Activated CD4-positive, alpha-beta T cell treated with anti-CD3 and anti-CD28 coated beads, Interleukin-2, amount 50 U/mL, for 24 hours (primary cell): ENCODE measurements at regions not wholly inside any gene's neighbourhood (a gene's known extent, or its start where the extent isn't known, plus 50 kb on each side); places are given as distances from the start of the nearest gene placed in this dataset.

Experiments
- DNase-seq, 2 donors: peaks; one replicate each; pipeline ENCODE4 v3.0.0-alpha.2; 2020; ENCODE audit warnings: low read depth in 1 of 2, low spot score in 1 of 2

GRCh38 chr3:67286586-67286985 is 288.5 kb downstream of the KBTBD8 start:
- DNase-seq = no peak

DNA sequence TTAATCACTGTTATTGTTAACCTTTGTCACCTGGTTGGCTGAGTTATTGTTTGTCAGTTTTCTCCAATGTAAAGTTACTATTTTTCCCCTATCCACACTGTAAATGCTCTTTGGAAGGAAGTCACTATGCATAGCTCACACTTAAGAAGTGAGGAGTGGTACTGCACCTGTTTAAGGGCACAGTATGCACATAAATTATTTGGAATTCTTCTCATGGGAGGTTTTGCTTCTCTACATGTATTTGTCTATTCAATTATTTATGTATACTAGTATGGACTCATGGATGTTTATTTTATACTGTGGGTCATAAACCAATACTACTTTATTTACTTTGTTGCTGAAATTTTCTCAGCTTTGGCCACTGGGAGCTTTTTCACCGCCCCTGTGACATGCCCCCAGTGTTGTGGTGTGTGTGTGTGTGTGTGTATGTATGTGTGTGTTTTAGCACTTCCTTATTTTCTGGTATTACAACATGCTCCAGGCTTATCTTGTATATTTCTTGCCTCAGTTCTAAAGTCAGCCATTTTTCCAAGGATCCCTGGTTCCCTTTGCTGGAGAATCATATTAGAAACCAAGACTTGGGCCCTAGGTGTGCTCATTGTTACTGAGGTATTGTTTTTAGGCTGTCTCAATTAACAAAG is 290.5 kb downstream of the KBTBD8 start:
- no peak for DNase-seq

DNA sequence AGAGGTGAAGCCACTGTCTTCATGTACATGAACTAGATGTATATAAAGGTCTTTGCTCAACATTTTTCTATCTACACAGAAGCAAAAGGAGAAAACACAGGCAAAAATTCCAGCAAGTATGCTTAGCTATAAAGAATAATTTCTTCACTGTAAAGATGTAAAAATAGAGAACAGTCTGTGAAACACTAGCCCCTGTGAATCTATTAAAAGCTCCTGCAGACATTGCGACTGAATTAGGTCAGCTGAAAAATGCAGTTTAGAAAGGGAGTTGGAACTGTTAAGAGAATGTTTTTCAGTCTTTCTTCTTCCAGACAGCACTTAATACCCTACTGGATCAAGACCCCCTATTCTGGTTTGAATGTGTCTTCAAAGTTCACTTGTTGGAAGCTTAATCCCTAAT is 291.5 kb downstream of the KBTBD8 start:
- no peak for DNase-seq

DNA sequence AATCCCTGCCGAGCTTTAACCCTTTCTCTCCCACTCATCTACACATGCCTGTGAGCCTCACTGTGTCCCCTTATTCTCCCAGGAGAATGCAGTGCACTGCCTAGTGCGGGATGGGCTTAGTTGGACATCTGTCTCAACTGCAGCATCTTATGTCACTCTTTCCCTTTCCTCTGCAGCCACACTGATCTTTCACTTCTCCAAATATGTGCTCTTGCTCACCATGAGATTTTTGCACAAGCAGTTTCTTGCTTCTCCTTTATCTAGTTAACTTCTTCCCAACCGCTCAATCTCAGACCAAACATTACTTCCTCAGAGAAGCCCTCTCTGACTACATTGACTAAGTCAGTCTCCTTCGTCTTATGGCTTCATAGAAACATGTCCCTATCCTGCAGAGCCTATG is 292.3 kb downstream of the KBTBD8 start:
- no peak for DNase-seq

GRCh38 chr3:67291287-67292252 is 293.5 kb downstream of the KBTBD8 start:
- no peak for DNase-seq

- no peak for DNase-seq
Measured at GRCh38 chr3:67292356-67293121, 294.4 kb downstream of the KBTBD8 start.

DNA sequence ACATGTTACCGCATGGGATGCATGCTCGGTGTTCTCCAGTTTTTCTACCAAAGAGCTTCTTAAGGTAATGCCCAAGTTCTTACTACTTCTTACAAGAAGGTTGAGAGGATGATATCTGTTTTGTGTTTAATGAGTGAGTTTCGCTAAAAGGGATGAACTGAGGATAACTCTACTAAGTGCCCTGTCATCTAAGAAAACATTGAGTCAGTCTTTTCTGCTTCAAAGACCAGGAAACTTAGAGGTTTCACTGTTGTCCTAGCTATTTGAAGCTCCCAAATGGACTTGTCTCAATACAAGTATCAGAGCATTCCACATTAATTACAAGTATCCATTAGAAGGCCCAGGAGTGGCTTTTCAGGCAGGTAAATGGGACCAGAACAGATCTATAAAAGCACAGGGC is 296.2 kb downstream of the KBTBD8 start:
- no peak for DNase-seq

DNA sequence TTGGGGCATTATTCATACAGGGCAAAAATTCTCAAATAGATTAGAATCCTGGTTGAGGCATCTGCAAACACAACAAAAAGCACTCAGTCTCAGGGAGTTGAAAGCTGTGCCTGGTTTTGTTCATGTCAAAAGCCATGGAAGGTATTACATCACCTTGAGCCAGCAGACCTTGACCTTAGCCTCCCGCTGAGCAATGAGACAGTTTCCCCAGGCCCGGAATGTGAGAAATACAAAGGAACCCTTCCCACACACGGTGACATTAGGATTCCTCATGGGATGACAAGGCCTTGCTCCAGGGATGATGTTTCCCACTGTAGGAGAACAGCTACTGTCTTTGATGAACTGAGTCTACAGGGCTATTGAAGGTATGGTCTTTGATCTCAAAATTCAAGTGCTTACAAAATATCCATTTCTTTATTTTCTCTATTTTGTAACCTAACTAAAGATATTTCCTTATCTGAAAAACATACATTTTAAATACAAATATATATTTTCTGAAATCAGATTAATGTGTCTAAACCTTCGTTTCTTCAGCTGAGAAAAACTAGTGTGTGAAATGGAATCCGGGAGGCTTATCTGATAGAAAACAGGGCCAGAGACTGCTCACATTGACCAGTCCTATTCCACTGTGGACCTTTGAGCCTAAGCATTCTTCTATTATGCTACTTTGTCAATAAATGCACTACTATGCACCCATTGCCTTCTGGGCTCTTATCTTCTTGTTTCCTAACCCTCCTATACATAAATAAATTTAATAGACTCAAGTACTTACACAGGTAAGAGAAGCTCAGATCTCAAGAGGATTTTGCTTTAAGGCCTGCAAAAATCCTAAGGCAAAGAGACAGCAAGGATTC is 298.2 kb downstream of the KBTBD8 start:
- no peak for DNase-seq

- DNase-seq = no peak
Measured at GRCh38 chr3:67297715-67298475, 299.8 kb downstream of the KBTBD8 start.

DNA sequence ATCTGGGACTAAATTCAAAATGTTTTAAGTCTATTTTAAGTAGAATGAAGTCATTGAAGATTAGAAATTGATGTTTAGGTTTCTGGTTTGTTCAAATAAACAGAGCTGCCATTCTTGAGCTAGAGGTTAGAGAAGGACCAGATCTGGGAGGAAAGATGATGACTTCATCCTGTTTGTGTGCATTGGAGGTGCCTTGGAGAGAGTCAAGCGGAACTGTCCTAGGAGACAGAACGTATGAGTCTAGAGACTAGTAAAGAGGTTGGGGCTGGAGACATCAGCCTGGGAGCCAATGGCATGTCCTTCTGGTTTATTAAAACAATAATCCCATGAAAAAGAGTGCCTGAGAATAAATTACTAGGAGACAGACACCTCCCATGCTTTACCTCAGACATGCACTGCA is 303.4 kb downstream of the KBTBD8 start:
- no peak for DNase-seq

DNA sequence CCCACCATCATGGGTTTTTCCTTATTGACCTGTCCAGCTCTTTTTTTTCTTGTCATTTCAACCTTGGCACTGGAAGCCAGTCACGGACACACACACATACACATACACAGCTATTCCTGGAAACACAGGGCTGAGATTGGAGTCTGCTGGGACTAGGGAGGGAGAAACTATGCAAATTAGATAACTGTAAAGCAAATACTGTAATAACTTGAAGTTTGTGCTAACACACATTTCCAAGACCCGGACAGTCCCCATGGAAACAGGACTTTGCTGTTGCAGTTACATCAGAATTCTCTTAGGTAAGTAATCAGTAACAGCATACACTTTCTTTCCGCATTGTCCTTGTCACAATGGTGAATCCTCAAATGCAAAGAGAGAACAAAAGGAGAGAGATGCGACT is 304.4 kb downstream of the KBTBD8 start:
- DNase-seq = no peak

DNA sequence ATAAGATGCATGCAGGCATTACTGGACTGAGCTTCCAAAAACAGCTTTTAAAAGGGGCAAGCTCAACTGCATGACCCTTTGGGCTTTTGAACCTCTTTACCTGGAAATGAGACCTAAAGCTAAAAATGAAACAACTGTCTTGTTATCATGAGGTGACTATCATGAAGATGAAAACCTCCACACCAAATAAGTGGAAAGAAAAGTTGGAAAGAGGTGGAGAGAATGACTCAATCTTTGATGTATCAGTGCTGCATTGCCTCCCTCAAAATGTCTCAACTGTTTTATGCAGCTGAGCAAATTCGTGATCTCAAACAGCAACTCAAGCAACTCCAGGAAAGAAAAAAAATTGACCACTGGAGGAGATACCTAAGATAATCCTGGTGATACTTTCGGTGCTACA is 307.1 kb downstream of the KBTBD8 start:
- no peak for DNase-seq

- no peak for DNase-seq
Measured at GRCh38 chr3:67305922-67306321, 307.8 kb downstream of the KBTBD8 start.

DNA sequence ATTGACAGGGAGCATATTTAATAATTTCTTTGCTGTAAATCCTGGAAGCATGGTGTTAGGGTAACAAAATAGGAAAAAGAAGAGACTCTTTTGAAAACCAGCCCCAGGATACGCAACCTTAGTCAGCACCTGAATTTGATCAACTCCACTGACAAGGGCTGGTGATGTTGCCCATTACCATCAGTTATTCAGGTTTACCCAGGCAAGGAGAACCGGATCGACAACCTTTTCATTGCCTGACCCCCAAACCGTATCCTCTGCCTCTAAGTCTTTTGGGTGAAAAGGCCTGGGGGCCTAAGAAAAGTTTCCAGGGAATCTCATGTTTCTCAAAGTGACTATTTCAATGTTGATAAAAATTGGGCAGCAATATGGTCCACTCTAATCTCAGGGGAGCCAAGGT is 313.3 kb downstream of the KBTBD8 start:
- DNase-seq = no peak

GRCh38 chr3:67312155-67312554 is 314.0 kb downstream of the KBTBD8 start:
- DNase-seq = no peak

- DNase-seq = no peak
Measured at GRCh38 chr3:67318162-67318561, 320.1 kb downstream of the KBTBD8 start.

DNA sequence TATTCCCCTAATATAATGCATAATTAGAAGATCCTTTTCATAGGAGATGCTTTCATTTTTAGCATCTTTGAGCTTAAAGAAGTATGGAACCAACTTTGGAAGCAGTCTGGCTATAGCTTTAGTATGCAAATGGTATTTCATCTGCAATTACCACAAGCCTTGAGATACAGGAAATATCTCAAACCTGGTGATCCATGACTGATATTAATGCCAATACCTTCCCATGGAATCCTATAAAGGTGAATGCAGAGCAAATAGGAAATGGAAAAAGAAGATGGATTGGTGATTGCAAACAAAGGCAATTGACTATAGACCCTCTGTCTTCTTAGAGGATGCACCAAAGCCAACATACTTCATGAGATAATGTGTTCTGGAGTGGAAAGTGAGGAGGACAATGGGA is 326.4 kb downstream of the KBTBD8 start:
- DNase-seq = no peak
